Left forelimb (tissue), 1 donor: ENCODE measurements at regions not wholly inside any gene's neighbourhood (a gene's known extent, or its start where the extent isn't known, plus 50 kb on each side); places are given as distances from the start of the nearest gene placed in this dataset.
"Not testable (repeated sequence)": the region's sequence is repeated elsewhere in the genome, so short reads cannot be mapped to it uniquely, and the experiment has no call there.

ENCODE experiments used
- DNase-seq: peaks from one replicate; pipeline ENCODE4 v3.0.0-alpha.2; 2018; ENCODE audit warnings: low spot score

DNA sequence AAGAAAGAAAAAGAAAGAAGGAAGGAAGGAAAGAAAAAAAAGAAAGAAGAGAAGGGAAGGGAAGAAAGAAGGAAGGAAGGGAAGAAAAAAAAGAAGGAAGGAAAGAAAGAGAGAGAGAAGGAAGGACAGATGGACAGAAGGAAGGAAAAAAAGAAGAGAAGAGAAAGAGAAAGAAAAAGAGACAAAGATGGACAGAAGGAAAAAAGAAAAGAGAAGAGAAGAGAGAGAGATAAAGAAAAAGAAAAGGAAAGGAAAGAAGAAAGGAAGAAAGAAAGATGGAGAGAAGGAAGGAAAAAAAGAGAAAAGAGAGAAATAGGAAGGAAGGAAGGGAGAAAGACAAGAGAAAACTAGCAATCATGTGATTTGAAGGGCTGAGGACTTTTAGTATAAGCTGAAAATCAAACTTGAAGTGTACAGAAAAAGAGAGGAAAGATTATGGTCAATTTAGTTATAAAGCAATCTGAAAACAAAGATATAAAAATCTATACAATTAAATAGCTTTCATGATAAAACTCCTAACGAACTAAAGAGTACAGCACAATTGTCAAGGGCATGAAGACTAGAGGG is 115.3 kb downstream of the LTN1 start:
- DNase-seq = no peak

DNA sequence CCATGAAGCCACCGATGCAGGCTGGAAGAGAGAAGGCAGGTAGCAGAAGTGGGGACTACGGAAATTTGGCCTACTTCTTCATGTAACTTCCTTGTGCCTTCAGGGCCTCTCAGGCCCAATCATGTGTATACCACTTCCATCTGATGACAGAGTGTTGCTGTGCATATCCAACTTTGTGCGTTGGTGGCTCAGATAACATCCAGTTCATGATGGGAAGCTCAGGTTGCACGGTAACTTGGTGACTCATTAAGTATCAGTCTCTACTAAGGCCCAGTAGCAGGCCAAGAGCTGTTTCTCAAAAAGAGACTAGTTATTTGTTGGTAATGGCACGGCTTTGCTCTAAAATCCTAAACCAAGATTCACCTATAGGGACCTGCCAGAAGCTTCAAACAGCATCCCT is 117.6 kb downstream of the LTN1 start:
- DNase-seq = no peak

DNA sequence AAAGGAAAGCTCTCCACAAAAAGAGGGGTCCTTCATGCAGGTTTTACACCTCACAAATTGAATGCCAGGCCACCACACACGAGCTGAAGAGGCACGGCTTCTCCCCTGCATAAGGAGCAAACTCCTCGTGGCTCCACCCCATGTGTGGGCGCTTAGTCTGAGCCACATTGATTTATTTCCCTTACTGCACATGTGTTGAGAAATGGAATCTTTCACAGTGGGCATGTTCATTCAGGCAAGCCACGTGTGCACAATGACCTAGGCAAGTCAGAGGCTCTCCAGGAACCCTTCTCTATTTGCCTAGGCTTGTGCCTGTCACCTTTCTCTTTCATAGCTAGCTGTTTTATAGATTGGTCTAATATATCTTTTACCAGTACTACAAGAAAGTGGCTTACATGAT is 120.5 kb downstream of the LTN1 start:
- no peak for DNase-seq

- no peak for DNase-seq
Measured at GRCh38 chr21:28871388-28872010, 121.2 kb downstream of the LTN1 start.

DNA sequence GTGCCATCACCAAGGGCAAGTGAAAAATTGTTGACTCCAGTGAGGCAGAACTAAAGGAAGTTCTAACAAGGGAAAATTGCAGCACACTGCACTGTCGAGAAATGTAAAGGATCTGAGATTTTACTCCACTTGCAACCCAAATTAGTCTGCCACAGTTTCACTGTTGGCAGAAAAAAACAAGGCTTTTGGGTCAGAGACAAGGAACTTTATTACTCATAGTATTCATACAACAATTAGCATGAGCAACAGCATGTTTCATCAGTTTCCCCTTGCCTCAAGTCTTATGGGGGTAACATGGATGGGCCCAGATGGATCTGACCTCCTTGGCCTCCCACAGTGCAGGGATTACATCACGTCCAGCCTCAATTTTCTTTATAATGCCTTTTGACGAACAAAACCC is 125.3 kb downstream of the LTN1 start:
- no peak for DNase-seq

- DNase-seq = no peak
Measured at GRCh38 chr21:28865488-28866186, 127.0 kb downstream of the LTN1 start.

DNA sequence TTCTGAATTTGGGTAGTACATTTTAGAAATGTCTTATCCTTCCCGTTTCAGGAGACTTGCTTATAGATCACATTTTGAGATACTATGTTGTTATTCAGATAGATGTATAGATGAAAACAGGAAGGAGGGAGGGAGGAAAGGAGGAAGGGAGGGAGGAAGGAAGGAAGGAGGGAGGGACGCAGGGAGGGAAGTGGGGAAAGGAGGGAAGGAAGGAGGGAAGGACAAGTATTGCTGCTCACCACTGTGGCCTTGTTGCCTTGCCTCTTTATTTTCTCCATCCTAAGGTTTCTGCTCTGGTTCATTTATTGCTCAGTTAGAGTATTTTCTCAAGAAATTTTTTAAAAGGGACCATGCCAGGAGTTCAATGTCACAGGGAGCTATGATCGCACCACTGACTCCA is 134.3 kb downstream of the LTN1 start:
- DNase-seq = no peak

DNA sequence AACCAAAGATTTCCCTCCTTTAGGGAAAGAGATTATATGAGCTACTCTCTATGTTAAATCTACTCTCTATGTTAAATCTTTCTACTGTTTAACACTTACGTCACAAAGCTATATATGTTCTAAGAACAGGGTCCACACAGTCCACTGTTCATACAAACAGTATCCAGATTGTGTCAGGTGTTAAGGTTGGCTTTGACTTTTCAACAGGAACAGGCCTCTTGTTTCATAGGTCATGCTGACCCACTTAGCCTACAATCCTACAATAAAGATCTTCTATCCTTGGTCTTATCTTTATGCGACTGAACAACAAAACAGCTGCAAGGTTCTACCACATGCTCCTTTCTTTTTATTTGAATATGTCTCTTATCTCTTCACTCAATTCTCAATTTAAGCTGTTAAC is 134.9 kb downstream of the LTN1 start:
- DNase-seq = no peak

- no peak for DNase-seq
Measured at GRCh38 chr21:28856588-28857250, 136.0 kb downstream of the LTN1 start.

DNA sequence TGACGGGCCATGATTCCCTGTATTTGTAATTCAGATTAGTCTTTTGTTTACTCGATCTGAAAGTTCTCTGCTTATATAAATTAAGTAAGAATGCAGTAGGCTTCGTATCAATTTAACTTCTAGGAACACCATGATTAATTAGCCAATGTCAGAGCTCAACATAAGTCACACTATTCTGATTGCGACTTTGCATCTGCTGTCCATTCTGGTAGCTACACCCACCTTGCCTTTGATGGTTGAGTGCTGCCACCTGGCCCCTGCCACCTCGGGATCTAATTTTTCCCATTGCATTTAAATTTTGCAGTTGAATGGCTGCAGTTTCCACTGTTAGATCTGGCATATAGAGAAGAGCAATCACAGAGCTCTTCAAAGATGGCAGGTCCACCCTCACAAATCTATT is 140.0 kb downstream of the LTN1 start:
- DNase-seq = no peak

DNA sequence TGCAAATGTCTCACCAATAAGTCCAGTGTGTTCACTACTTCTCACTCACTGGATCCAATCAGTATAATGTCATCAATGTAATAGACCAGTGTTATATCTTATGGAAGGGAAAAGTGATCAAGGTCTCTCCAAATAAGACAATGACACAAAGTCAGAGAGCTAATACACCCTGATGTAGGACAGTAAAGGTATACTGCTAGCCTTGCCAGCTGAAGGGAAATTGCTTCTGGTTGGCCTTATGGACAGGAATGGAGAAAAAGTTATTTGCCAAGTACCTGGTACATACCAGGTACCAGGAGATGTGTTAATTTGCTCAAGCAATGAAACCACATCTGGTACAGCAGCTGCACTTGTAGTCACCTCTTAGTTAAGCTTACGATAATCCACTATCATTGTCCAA is 141.0 kb downstream of the LTN1 start:
- no peak for DNase-seq

GRCh38 chr21:28839237-28839636 is 153.4 kb downstream of the LTN1 start:
- not testable (repeated sequence) for DNase-seq

DNA sequence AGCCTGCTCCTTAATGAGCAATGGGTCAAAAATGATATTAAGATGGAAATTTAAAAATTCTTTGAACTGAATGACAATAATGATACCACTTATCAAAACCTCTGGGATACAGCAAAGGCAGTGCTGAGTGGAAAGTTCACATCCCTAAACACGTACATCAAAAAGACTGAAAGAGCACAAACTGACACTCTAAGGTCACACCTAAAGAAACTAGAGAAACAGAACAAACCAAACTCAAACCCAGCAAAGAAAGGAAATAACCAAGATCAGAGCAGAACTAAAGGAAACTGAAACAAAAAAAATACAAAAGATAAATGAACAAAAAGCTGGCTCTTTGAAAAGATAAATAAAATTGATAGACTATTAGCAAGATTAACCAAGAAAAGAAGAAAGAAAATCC is 155.3 kb downstream of the LTN1 start:
- DNase-seq = not testable (repeated sequence)

GRCh38 chr21:28836588-28836987 is 156.1 kb downstream of the LTN1 start:
- DNase-seq = not testable (repeated sequence)

DNA sequence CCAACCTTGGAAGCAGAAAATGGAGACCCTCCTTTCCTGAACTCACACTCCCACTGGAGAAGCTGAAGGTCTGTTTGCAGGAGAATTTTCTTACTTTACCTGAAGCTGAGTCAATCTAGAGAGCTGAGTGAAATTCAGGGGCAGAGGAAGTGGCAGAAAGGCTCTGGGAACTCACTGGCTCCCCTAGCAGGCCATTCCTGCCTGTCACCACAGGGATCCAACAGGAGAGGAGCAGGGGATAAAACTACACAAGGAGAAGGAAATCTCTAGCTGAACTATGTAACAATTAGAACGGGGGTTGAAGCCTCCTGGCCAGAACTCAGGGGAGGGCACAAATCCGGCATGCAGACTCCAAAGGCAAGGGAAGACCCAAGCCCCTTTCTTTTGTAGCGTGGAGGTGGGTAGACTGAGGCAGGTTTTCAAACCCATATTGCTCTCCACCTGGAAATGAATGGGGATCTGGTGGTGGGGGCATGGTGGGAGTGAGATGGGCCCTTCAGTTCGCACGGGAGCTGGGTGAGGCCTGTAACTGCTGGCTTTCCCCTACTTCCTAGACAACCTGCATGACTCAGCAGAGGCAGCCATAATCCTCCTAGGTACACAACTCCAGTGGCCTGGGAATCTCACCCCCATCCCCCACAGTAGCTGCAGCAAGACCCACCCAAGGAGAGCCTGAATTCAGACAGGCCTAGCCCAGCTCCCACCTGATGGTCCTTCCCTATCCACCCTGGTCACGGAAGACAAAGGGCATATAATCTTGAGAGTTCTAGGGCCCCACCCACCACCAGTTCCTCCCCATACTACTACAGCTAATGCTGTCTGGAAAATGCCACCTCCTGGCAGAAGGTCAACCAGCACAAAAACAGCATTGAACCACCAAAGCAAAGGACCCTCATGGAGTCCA is 158.1 kb downstream of the LTN1 start:
- no peak for DNase-seq

GRCh38 chr21:28833609-28834008 is 159.1 kb downstream of the LTN1 start:
- DNase-seq = no peak

GRCh38 chr21:28833182-28833581 is 159.5 kb downstream of the LTN1 start:
- no peak for DNase-seq

GRCh38 chr21:28832715-28833061 is 160.0 kb downstream of the LTN1 start:
- DNase-seq = no peak

GRCh38 chr21:28832013-28832714 is 160.5 kb downstream of the LTN1 start:
- no peak for DNase-seq

- DNase-seq = no peak
Measured at GRCh38 chr21:28828981-28829380, 163.7 kb downstream of the LTN1 start.

DNA sequence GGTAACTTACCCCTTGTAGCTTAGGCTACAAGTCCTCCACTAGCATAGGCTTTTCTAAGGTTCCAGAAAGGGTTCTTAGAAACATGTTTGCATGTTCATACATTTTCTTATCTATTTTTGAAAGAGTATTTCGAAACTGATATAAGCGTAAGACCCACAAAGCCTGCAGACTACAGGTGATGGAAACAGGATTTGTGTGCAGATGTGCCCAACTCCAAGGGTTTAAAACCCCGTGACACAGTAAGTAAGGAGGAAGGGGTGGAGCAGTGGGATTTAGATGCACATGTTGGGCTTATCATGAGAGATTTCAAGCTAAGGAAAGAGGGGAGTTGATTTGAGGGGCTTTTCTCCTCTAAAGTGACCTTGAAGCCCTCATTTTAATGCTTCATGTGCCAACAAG is 164.7 kb downstream of the LTN1 start:
- DNase-seq = no peak

DNA sequence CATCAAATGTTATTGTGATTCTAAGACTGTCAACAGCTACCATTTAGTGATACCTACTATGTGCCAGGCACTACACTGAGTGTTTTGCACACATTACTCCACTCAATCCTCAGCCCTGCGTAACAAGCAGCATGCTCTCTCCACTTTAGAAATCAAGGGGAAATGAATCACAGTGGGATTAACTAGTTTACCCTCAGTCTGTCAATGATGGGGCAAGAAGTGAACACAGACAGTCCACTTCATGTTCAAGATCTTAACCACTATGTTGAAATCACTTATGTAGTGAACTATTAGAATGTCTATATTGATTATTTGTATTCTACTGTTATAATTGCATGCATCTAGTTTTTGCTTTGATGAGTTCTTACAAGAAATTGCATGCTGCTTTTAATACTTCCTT is 165.3 kb downstream of the LTN1 start:
- no peak for DNase-seq
